H9 (cell line): ENCODE measurements at regions not wholly inside any gene's neighbourhood (a gene's known extent, or its start where the extent isn't known, plus 50 kb on each side); places are given as distances from the start of the nearest gene placed in this dataset.

Experiments
- DNase-seq: peaks from one replicate; pipeline ENCODE4 v3.0.0-alpha.2; 2017
- H2AFZ ChIP-seq: one replicate; pipeline ENCODE4 v1.6.1; 2013; ENCODE audit warnings: mild to moderate bottlenecking, low read length, control low read depth, moderate library complexity
- H2AK5ac ChIP-seq: 2 replicates; pipeline ENCODE4 v1.6.1; 2013; ENCODE audit warnings: low read length, control low read depth, mixed read lengths; ENCODE audit not compliant: insufficient read length
- H2BK120ac ChIP-seq: one replicate; pipeline ENCODE4 v1.6.1; 2013; ENCODE audit warnings: low read depth, mild to moderate bottlenecking, low read length, control low read depth, inconsistent platforms; ENCODE audit not compliant: poor library complexity, severe bottlenecking
- H2BK12ac ChIP-seq: 2 replicates; pipeline ENCODE4 v1.6.1; 2013; ENCODE audit warnings: low read length, control low read depth, mixed read lengths, low read depth; ENCODE audit not compliant: insufficient read length
- H2BK15ac ChIP-seq: 2 replicates; pipeline ENCODE4 v1.6.1; 2013; ENCODE audit warnings: low read depth, low read length, control low read depth
- H2BK20ac ChIP-seq: one replicate; pipeline ENCODE4 v1.6.1; 2013; ENCODE audit warnings: low read depth, mild to moderate bottlenecking, low read length, control low read depth, inconsistent platforms; ENCODE audit not compliant: poor library complexity, severe bottlenecking
- H2BK5ac ChIP-seq: 2 replicates; pipeline ENCODE4 v1.6.1; 2013; ENCODE audit warnings: low read length, control low read depth, mixed read lengths; ENCODE audit not compliant: insufficient read length
- H3K14ac ChIP-seq: 2 replicates; pipeline ENCODE4 v1.6.1; 2013; ENCODE audit warnings: low read length, control low read depth; ENCODE audit not compliant: insufficient read depth
- H3K18ac ChIP-seq: 2 replicates; pipeline ENCODE4 v1.6.1; 2013; ENCODE audit warnings: low read depth, mild to moderate bottlenecking, mixed read lengths, low read length, control low read depth; ENCODE audit not compliant: insufficient read length
- H3K23ac ChIP-seq: 2 replicates; pipeline ENCODE4 v1.6.1; 2013; ENCODE audit warnings: low read length, control low read depth, mixed read lengths, low read depth; ENCODE audit not compliant: insufficient read length
- H3K23me2 ChIP-seq: 2 replicates; pipeline ENCODE4 v1.6.1; 2013; ENCODE audit warnings: low read depth, mild to moderate bottlenecking, mixed read lengths, low read length, control low read depth; ENCODE audit not compliant: insufficient read length, poor library complexity, severe bottlenecking
- H3K27ac ChIP-seq: 2 replicates; pipeline ENCODE4 v1.5.1; 2013; ENCODE audit warnings: low read length, control low read depth, mixed read lengths, low read depth; ENCODE audit not compliant: insufficient read length
- H3K27me3 ChIP-seq: 2 replicates; pipeline ENCODE4 v1.6.1; 2013; ENCODE audit warnings: low read length, control low read depth, inconsistent platforms; ENCODE audit not compliant: insufficient read depth
- H3K4ac ChIP-seq: 2 replicates; pipeline ENCODE4 v1.6.1; 2013; ENCODE audit warnings: low read depth, mild to moderate bottlenecking, control low read depth, inconsistent platforms, low read length, moderate library complexity
- H3K4me1 ChIP-seq: 2 replicates; pipeline ENCODE4 v1.6.1; 2013; ENCODE audit warnings: low read length, control low read depth, inconsistent platforms; ENCODE audit not compliant: insufficient read depth
- H3K4me2 ChIP-seq: 2 replicates; pipeline ENCODE4 v1.6.1; 2013; ENCODE audit warnings: low read length, control low read depth, mixed read lengths; ENCODE audit not compliant: insufficient read length, insufficient read depth
- H3K56ac ChIP-seq: 2 replicates; pipeline ENCODE4 v1.6.1; 2013; ENCODE audit warnings: low read depth, mild to moderate bottlenecking, mixed read lengths, low read length, control low read depth; ENCODE audit not compliant: insufficient read length
- H3K79me1 ChIP-seq: 2 replicates; pipeline ENCODE4 v1.6.1; 2013; ENCODE audit warnings: low read depth, mild to moderate bottlenecking, moderate library complexity, low read length, control low read depth, inconsistent platforms; ENCODE audit not compliant: insufficient read depth, poor library complexity, severe bottlenecking
- H3K79me2 ChIP-seq: 2 replicates; pipeline ENCODE4 v1.6.1; 2013; ENCODE audit warnings: low read length, control low read depth, inconsistent platforms; ENCODE audit not compliant: insufficient read depth
- H3K9ac ChIP-seq: 2 replicates; pipeline ENCODE4 v1.6.1; 2013; ENCODE audit warnings: low read length, control low read depth, mixed read lengths; ENCODE audit not compliant: insufficient read length; ENCODE audit errors: extremely low read depth
- H3K9me3 ChIP-seq: one replicate; pipeline ENCODE4 v1.6.1; 2013; ENCODE audit warnings: low read depth, low read length, inconsistent platforms; ENCODE audit not compliant: control insufficient read depth
- H3T11ph ChIP-seq: one replicate; pipeline ENCODE4 v1.6.1; 2013; ENCODE audit warnings: mild to moderate bottlenecking, low read length, control low read depth, inconsistent platforms
- H4K20me1 ChIP-seq: one replicate; pipeline ENCODE4 v1.6.1; 2013; ENCODE audit not compliant: control insufficient read depth, insufficient read length, insufficient read depth
- H4K5ac ChIP-seq: 2 replicates; pipeline ENCODE4 v1.6.1; 2013; ENCODE audit warnings: low read depth, mild to moderate bottlenecking, mixed read lengths, low read length, control low read depth; ENCODE audit not compliant: insufficient read length
- H4K8ac ChIP-seq: replicated peaks from 2 replicates; pipeline ENCODE4 v1.6.1; 2013; ENCODE audit warnings: low read length, control low read depth, mixed read lengths, low read depth; ENCODE audit not compliant: insufficient read length
- H4K91ac ChIP-seq: 2 replicates; pipeline ENCODE4 v1.6.1; 2013; ENCODE audit warnings: low read depth, mild to moderate bottlenecking, moderate library complexity, mixed read lengths, low read length, control low read depth; ENCODE audit not compliant: insufficient read length
- H3K27ac Mint-ChIP-seq, 3 experiments: 2 replicates in 2 of 3; 3 replicates in 1 of 3; pipeline ENCODE4 v1.8.0; 2020 to 2021; ENCODE audit warnings: mixed read lengths in 3 of 3, mild to moderate bottlenecking in 1 of 3, moderate library complexity in 1 of 3
- H3K27me3 Mint-ChIP-seq: 2 replicates; pipeline ENCODE4 v1.8.0; 2021; ENCODE audit warnings: low read depth, mild to moderate bottlenecking, moderate library complexity, mixed read lengths
- H3K36me3 Mint-ChIP-seq, 3 experiments: 2 replicates in 2 of 3; 3 replicates in 1 of 3; pipeline ENCODE4 v1.8.0; 2020 to 2021; ENCODE audit warnings: low read depth in 3 of 3, mixed read lengths in 3 of 3; ENCODE audit not compliant: insufficient read depth in 1 of 3
- H3K4me1 Mint-ChIP-seq, 2 experiments: 2 replicates each; pipeline ENCODE4 v1.8.0; 2020; ENCODE audit warnings: mixed read lengths in 2 of 2
- H3K4me3 Mint-ChIP-seq, 2 experiments: 2 replicates in 1 of 2; 3 replicates in 1 of 2; pipeline ENCODE4 v1.8.0; 2020 to 2021; ENCODE audit warnings: mild to moderate bottlenecking in 2 of 2, mixed read lengths in 2 of 2, moderate library complexity in 1 of 2
- H3K9me3 Mint-ChIP-seq, 2 experiments: 2 replicates in 1 of 2; 3 replicates in 1 of 2; pipeline ENCODE4 v1.8.0; 2020; ENCODE audit warnings: mild to moderate bottlenecking in 2 of 2, mixed read lengths in 2 of 2, moderate library complexity in 1 of 2
- WGBS: extraction: QIAGEN DNeasy Blood & Tissue Kit; methylation state at CpG from one replicate; pipeline ENCODE4 v1.1.7; 2013; ENCODE audit warnings: missing lambda C conversion rate, low lambda C conversion rate, mixed read lengths; ENCODE audit not compliant: insufficient read length; ENCODE audit errors: extremely low coverage; 5-methylcytosine and 5-hydroxymethylcytosine counted together
- TF ChIP-seq, protein P1 (sequence below): fragments of 200-600 bp; sonication (generic); conservative IDR thresholded peaks from 3 replicates; pipeline ENCODE4 v1.8.0; 2021; ENCODE audit warnings: antibody characterized with exemption, mild to moderate bottlenecking

DNA sequence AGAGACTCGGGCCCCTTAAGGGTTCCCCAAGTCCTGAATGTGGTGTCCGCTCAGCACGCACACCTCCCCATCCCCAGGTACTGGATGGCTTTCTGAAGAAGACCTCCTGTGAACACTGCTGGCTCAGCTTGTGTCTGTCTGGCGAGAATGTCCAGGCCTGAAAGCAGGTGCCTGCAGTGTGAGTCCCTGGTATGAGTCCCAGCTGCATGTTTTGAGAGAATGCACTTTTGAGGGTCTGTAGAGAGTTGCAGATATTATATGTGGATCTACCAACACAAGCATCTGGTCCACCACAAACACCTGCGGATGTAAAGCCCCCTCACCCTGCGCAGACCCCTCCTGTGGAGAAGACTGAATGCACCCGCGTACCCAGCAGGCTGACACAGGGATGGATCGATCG, 1308.9 kb downstream of the TBC1D22A start:
- Mint-ChIP-seq H3K4me3 (no peak overlapping the region), H3K27ac (no peak overlapping the region; a peak in 2 of 7 replicates), H3K9me3 (peaks cover 16 to 17% of the 10 kb centered on the region in 2 experiments), H3K27me3 (peaks cover 14% of the 10 kb centered on the region), H3K4me1 (peaks cover 39 to 46% of the 10 kb centered on the region in 2 experiments), H3K36me3 (peaks cover 2 to 34% (median 13%) of the 10 kb centered on the region in 3 experiments; a peak in 6 of 7 replicates)
- Histone ChIP-seq H3K4me2 (no peak overlapping the region), H4K20me1 (no peaks in the 10 kb centered on the region), H3T11ph (no peak overlapping the region), H3K56ac (no peak overlapping the region), H3K23ac (no peak overlapping the region), H3K14ac (no peak overlapping the region), H3K27me3 (no peaks in the 10 kb centered on the region), H3K9ac (no peak overlapping the region), H3K4me1 (peaks cover 3% of the 10 kb centered on the region; the same call in 1 of the 2 replicates), H3K79me2 (no peaks in the 10 kb centered on the region), H2BK120ac (no peak overlapping the region), H2AFZ (no peak overlapping the region), H3K27ac (no peak overlapping the region), H2BK15ac (no peak overlapping the region), H4K5ac (no peak overlapping the region), H4K8ac (no peak overlapping the region), H2BK12ac (no peak overlapping the region), H2AK5ac (no peak overlapping the region), H2BK5ac (no peak overlapping the region), H3K23me2 (no peaks in the 10 kb centered on the region), H3K9me3 (no peaks in the 10 kb centered on the region), H4K91ac (no peak overlapping the region), H3K4ac (no peak overlapping the region), H3K79me1 (no peaks in the 10 kb centered on the region), H3K18ac (no peak overlapping the region), H2BK20ac (no peak overlapping the region)
- WGBS: no CpG with 5 or more reads among the region's 10 CpGs
- TF ChIP-seq, protein P1, sequence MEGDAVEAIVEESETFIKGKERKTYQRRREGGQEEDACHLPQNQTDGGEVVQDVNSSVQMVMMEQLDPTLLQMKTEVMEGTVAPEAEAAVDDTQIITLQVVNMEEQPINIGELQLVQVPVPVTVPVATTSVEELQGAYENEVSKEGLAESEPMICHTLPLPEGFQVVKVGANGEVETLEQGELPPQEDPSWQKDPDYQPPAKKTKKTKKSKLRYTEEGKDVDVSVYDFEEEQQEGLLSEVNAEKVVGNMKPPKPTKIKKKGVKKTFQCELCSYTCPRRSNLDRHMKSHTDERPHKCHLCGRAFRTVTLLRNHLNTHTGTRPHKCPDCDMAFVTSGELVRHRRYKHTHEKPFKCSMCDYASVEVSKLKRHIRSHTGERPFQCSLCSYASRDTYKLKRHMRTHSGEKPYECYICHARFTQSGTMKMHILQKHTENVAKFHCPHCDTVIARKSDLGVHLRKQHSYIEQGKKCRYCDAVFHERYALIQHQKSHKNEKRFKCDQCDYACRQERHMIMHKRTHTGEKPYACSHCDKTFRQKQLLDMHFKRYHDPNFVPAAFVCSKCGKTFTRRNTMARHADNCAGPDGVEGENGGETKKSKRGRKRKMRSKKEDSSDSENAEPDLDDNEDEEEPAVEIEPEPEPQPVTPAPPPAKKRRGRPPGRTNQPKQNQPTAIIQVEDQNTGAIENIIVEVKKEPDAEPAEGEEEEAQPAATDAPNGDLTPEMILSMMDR: no peak
- DNase-seq: no peak
